ENCODE measurements at regions not wholly inside any gene's neighbourhood (a gene's known extent, or its start where the extent isn't known, plus 50 kb on each side); places are given as distances from the start of the nearest gene placed in this dataset.

GRCh38 chr17:52758481-52758880, 600.0 kb upstream of the CA10 start:
- H3K27me3 ChIP-seq (ENCODE audit: control insufficient read depth, extremely low read depth, insufficient read depth, low read length), result no peaks in the 10 kb centered on the region

GRCh38 chr17:52756746-52757145, 598.2 kb upstream of the CA10 start:
- Histone ChIP-seq H3K9me3 (ENCODE audit: control insufficient read depth, low read depth, low read length) (no peaks in the 10 kb centered on the region), H3K36me3 (ENCODE audit: control insufficient read depth in 2 of 2, extremely low read depth in 1 of 2, insufficient read depth in 2 of 2, low read length in 2 of 2) (no peaks in the 10 kb centered on the region), H3K4me1 (ENCODE audit: control insufficient read depth, extremely low read depth, insufficient read depth, low read length) (no peaks in the 10 kb centered on the region), H3K4me3 (ENCODE audit: control insufficient read depth in 2 of 3, extremely low read depth in 1 of 3, insufficient read depth in 2 of 3, low read depth in 1 of 3, low read length in 3 of 3) (no peak overlapping the region), H3K4me2 (ENCODE audit: control insufficient read depth, extremely low read depth, insufficient read depth, low read depth, low read length) (no peak overlapping the region), H3K27me3 (ENCODE audit: control insufficient read depth, extremely low read depth, insufficient read depth, low read length) (no peaks in the 10 kb centered on the region), H3K79me2 (ENCODE audit: control insufficient read depth, insufficient read depth, low read length) (no peaks in the 10 kb centered on the region), H4K20me1 (ENCODE audit: control insufficient read depth, extremely low read depth, insufficient read depth, low read length) (no peaks in the 10 kb centered on the region), H3K9ac (ENCODE audit: control insufficient read depth, extremely low read depth, insufficient read depth, low read length) (no peak overlapping the region), H3K9me1 (ENCODE audit: control insufficient read depth, extremely low read depth, insufficient read depth, low read length) (no peaks in the 10 kb centered on the region), H3K27ac (ENCODE audit: control insufficient read depth, insufficient read depth, low read length) (no peak overlapping the region), H2AFZ (ENCODE audit: control insufficient read depth, low read length) (no peak overlapping the region)
- dilution Hi-C loops (cut with MboI; ENCODE audit: extremely low pct_ligation_motif_present, low sequenced_read_pairs), result no loop called here
- FAIRE-seq (no peak), DNase-seq (ENCODE audit: low read depth, low spot score) (no peak)
- TF ChIP-seq EZH2 (IDR thresholded peaks at IDR 0.05; ENCODE audit: low read length) (no peak), CTCF (optimal IDR thresholded peaks at IDR 0.05 in 1 of 3, IDR thresholded peaks at IDR 0.05 in 1 of 3, conservative IDR thresholded peaks at IDR 0.05 in 1 of 3; ENCODE audit: extremely low read depth in 1 of 3, insufficient read depth in 2 of 3, low read length in 3 of 3) (no peak)

More at GRCh38 chr17:52758481-52758880, 600.0 kb upstream of the CA10 start:
- Histone ChIP-seq H3K9ac (ENCODE audit: control insufficient read depth, extremely low read depth, insufficient read depth, low read length) (no peak overlapping the region), H4K20me1 (ENCODE audit: control insufficient read depth, extremely low read depth, insufficient read depth, low read length) (no peaks in the 10 kb centered on the region), H3K36me3 (ENCODE audit: control insufficient read depth in 2 of 2, extremely low read depth in 1 of 2, insufficient read depth in 2 of 2, low read length in 2 of 2) (no peaks in the 10 kb centered on the region), H3K4me3 (ENCODE audit: control insufficient read depth in 2 of 3, extremely low read depth in 1 of 3, insufficient read depth in 2 of 3, low read depth in 1 of 3, low read length in 3 of 3) (no peak overlapping the region), H2AFZ (ENCODE audit: control insufficient read depth, low read length) (no peak overlapping the region), H3K79me2 (ENCODE audit: control insufficient read depth, insufficient read depth, low read length) (no peaks in the 10 kb centered on the region), H3K9me3 (ENCODE audit: control insufficient read depth, low read depth, low read length) (no peaks in the 10 kb centered on the region), H3K9me1 (ENCODE audit: control insufficient read depth, extremely low read depth, insufficient read depth, low read length) (no peaks in the 10 kb centered on the region), H3K4me1 (ENCODE audit: control insufficient read depth, extremely low read depth, insufficient read depth, low read length) (no peaks in the 10 kb centered on the region), H3K27ac (ENCODE audit: control insufficient read depth, insufficient read depth, low read length) (no peak overlapping the region), H3K4me2 (ENCODE audit: control insufficient read depth, extremely low read depth, insufficient read depth, low read depth, low read length) (no peak overlapping the region)
- dilution Hi-C loops (cut with MboI; ENCODE audit: extremely low pct_ligation_motif_present, low sequenced_read_pairs), result no loop called here
- DNase-seq (ENCODE audit: low read depth, low spot score), result no peak
- TF ChIP-seq EZH2 (IDR thresholded peaks at IDR 0.05; ENCODE audit: low read length) (no peak), CTCF (optimal IDR thresholded peaks at IDR 0.05 in 1 of 3, IDR thresholded peaks at IDR 0.05 in 1 of 3, conservative IDR thresholded peaks at IDR 0.05 in 1 of 3; ENCODE audit: extremely low read depth in 1 of 3, insufficient read depth in 2 of 3, low read length in 3 of 3) (no peak)
- no peak for FAIRE-seq
